Neural progenitor cell (in vitro differentiated cells): ENCODE measurements at regions not wholly inside any gene's neighbourhood (a gene's known extent, or its start where the extent isn't known, plus 50 kb on each side); places are given as distances from the start of the nearest gene placed in this dataset.
A peak's percentile ranks its signal among the peaks of the same experiment; 100 is the strongest.
"Not testable (repeated sequence)": the region's sequence is repeated elsewhere in the genome, so short reads cannot be mapped to it uniquely, and the experiment has no call there.

Experiments used
- DNase-seq: peaks from one replicate; pipeline ENCODE4 v3.0.0-alpha.2; 2016; ENCODE audit warnings: low spot score
- H2AFZ ChIP-seq: fragments of 200-600 bp; sonication (generic); replicated peaks from 2 replicates; pipeline ENCODE4 v1.6.1; 2016; ENCODE audit warnings: antibody characterized with exemption
- H3F3A ChIP-seq: fragments of 200-600 bp; sonication (generic); 2 replicates; pipeline ENCODE4 v1.6.1; 2016; ENCODE audit warnings: antibody characterized with exemption, low read depth
- H3K27ac ChIP-seq: fragments of 200-600 bp; sonication (generic); 2 replicates; pipeline ENCODE4 v1.5.1; 2016; ENCODE audit warnings: mild to moderate bottlenecking
- H3K27me3 ChIP-seq: fragments of 200-600 bp; sonication (generic); 2 replicates; pipeline ENCODE4 v1.6.1; 2016; ENCODE audit warnings: mild to moderate bottlenecking, moderate library complexity
- H3K36me3 ChIP-seq: fragments of 200-600 bp; sonication (generic); 2 replicates; pipeline ENCODE4 v1.5.1; 2016
- H3K4me1 ChIP-seq: fragments of 200-600 bp; sonication (generic); 2 replicates; pipeline ENCODE4 v1.6.1; 2016; ENCODE audit warnings: mixed run types
- H3K4me2 ChIP-seq: fragments of 200-600 bp; sonication (generic); 2 replicates; pipeline ENCODE4 v1.6.1; 2016
- H3K4me3 ChIP-seq: fragments of 200-600 bp; sonication (generic); 2 replicates; pipeline ENCODE4 v1.5.1; 2016
- H3K79me2 ChIP-seq: fragments of 200-600 bp; sonication (generic); 2 replicates; pipeline ENCODE4 v1.6.1; 2016; ENCODE audit warnings: low read depth
- H3K9ac ChIP-seq: fragments of 200-600 bp; sonication (generic); 2 replicates; pipeline ENCODE4 v1.6.1; 2016
- H3K9me3 ChIP-seq: fragments of 200-600 bp; sonication (generic); 2 replicates; pipeline ENCODE4 v1.5.1; 2016; ENCODE audit warnings: low read depth
- H4K20me1 ChIP-seq: fragments of 200-600 bp; sonication (generic); 2 replicates; pipeline ENCODE4 v1.6.1; 2016; ENCODE audit warnings: low read depth
- H3K27ac Mint-ChIP-seq: 3 replicates; pipeline ENCODE4 v1.8.0; 2021; ENCODE audit warnings: mixed read lengths
- H3K27me3 Mint-ChIP-seq: 2 replicates; pipeline ENCODE4 v1.8.0; 2022; ENCODE audit warnings: low read depth, mild to moderate bottlenecking, inconsistent platforms, moderate library complexity, mixed read lengths; ENCODE audit not compliant: insufficient read depth
- H3K36me3 Mint-ChIP-seq: 3 replicates; pipeline ENCODE4 v1.8.0; 2021; ENCODE audit warnings: mixed read lengths
- H3K4me1 Mint-ChIP-seq: 3 replicates; pipeline ENCODE4 v1.8.0; 2021; ENCODE audit warnings: mixed read lengths
- H3K4me3 Mint-ChIP-seq: 3 replicates; pipeline ENCODE4 v1.8.0; 2021; ENCODE audit warnings: mild to moderate bottlenecking, moderate library complexity, mixed read lengths
- H3K9me3 Mint-ChIP-seq: 3 replicates; pipeline ENCODE4 v1.8.0; 2020; ENCODE audit warnings: mixed read lengths
- CTCF ChIP-seq: fragments of 200-600 bp; sonication (generic); IDR thresholded peaks from 2 replicates; pipeline ENCODE4 v1.5.1; 2017; ENCODE audit warnings: antibody characterized with exemption, mild to moderate bottlenecking
- EZH2 ChIP-seq: fragments of 200-600 bp; sonication (generic); IDR thresholded peaks from 2 replicates; pipeline ENCODE4 v1.6.1; 2017; ENCODE audit warnings: antibody characterized with exemption, mild to moderate bottlenecking, moderate library complexity
- EZH2phosphoT487 ChIP-seq: fragments of 200-600 bp; sonication (generic); IDR thresholded peaks from 2 replicates; pipeline ENCODE4 v1.6.1; 2017; ENCODE audit warnings: antibody characterized with exemption

GRCh38 chr7:93799750-93800357 is 90.7 kb downstream of the TFPI2 start:
- peaks cover 12% of the 10 kb centered on the region for H3K9me3 Mint-ChIP-seq
- H3K4me3 Mint-ChIP-seq: no peak overlapping the region
- Histone ChIP-seq H3K4me3 (no peak overlapping the region), H3K27ac (no peak overlapping the region), H3K27me3 (no peaks in the 10 kb centered on the region), H3K36me3 (no peaks in the 10 kb centered on the region), H4K20me1 (no peaks in the 10 kb centered on the region), H3K9me3 (peaks cover 4% of the 10 kb centered on the region), H3F3A (no peaks in the 10 kb centered on the region), H3K79me2 (no peaks in the 10 kb centered on the region), H3K9ac (no peak overlapping the region), H3K4me2 (no peak overlapping the region), H2AFZ (no peak overlapping the region), H3K4me1 (no peaks in the 10 kb centered on the region)
- H3K4me1 Mint-ChIP-seq: no peaks in the 10 kb centered on the region
- DNase-seq: peak; percentile 13
- TF ChIP-seq EZH2phosphoT487 (no peak), CTCF (peak; percentile 67)
- H3K27me3 Mint-ChIP-seq: peaks cover 2% of the 10 kb centered on the region
- no peak overlapping the region for H3K27ac Mint-ChIP-seq
- H3K36me3 Mint-ChIP-seq: peaks cover 2% of the 10 kb centered on the region

- H3F3A ChIP-seq, H3K4me1 Mint-ChIP-seq, H3K9me3 Mint-ChIP-seq, H3K9ac ChIP-seq, H4K20me1 ChIP-seq, H3K4me2 ChIP-seq, H3K27ac ChIP-seq, H3K36me3 ChIP-seq, H3K36me3 Mint-ChIP-seq, H3K9me3 ChIP-seq, DNase-seq, H3K27me3 ChIP-seq, H3K27ac Mint-ChIP-seq, H3K27me3 Mint-ChIP-seq, H3K79me2 ChIP-seq, H2AFZ ChIP-seq, H3K4me3 ChIP-seq, H3K4me1 ChIP-seq, H3K4me3 Mint-ChIP-seq: not testable (repeated sequence)
These were observed 97.4 kb downstream of the TFPI2 start for GRCh38 chr7:93793084-93793697.

GRCh38 chr7:93779115-93779514 is 111.4 kb downstream of the TFPI2 start:
- H3K4me3 ChIP-seq: no peak overlapping the region
- H3K36me3 Mint-ChIP-seq: no peaks in the 10 kb centered on the region
- no peaks in the 10 kb centered on the region for H3K27me3 ChIP-seq
- H3K27ac ChIP-seq: no peak overlapping the region
- DNase-seq: no peak
- no peaks in the 10 kb centered on the region for H3K27me3 Mint-ChIP-seq
- TF ChIP-seq CTCF (no peak), EZH2phosphoT487 (no peak), EZH2 (no peak)
- H3K4me2 ChIP-seq: no peak overlapping the region
- no peaks in the 10 kb centered on the region for H3K4me1 ChIP-seq
- no peak overlapping the region for H3K27ac Mint-ChIP-seq
- no peak overlapping the region for H3K9ac ChIP-seq
- no peaks in the 10 kb centered on the region for H3K79me2 ChIP-seq
- H3K4me1 Mint-ChIP-seq: no peaks in the 10 kb centered on the region
- H4K20me1 ChIP-seq: no peaks in the 10 kb centered on the region
- H3K4me3 Mint-ChIP-seq: no peak overlapping the region
- no peaks in the 10 kb centered on the region for H3K9me3 Mint-ChIP-seq
- no peaks in the 10 kb centered on the region for H3K36me3 ChIP-seq
- no peaks in the 10 kb centered on the region for H3F3A ChIP-seq
- H2AFZ ChIP-seq: no peak overlapping the region
- H3K9me3 ChIP-seq: no peaks in the 10 kb centered on the region

- TF ChIP-seq CTCF (no peak), EZH2 (no peak), EZH2phosphoT487 (no peak)
These were observed 112.2 kb downstream of the TFPI2 start for GRCh38 chr7:93778384-93778783.

More at GRCh38 chr7:93778384-93778783, 112.2 kb downstream of the TFPI2 start:
- H3K9me3 ChIP-seq: no peaks in the 10 kb centered on the region
- H3K27me3 ChIP-seq: no peaks in the 10 kb centered on the region
- H4K20me1 ChIP-seq: no peaks in the 10 kb centered on the region
- H3K4me1 ChIP-seq: no peaks in the 10 kb centered on the region
- no peak overlapping the region for H3K9ac ChIP-seq
- no peaks in the 10 kb centered on the region for H3K36me3 Mint-ChIP-seq
- no peaks in the 10 kb centered on the region for H3F3A ChIP-seq
- H3K4me3 Mint-ChIP-seq: no peak overlapping the region
- no peak overlapping the region for H3K27ac ChIP-seq
- DNase-seq: no peak
- H2AFZ ChIP-seq: no peak overlapping the region
- H3K27ac Mint-ChIP-seq: no peak overlapping the region
- no peak overlapping the region for H3K4me3 ChIP-seq
- H3K36me3 ChIP-seq: no peaks in the 10 kb centered on the region
- H3K79me2 ChIP-seq: no peaks in the 10 kb centered on the region
- H3K27me3 Mint-ChIP-seq: no peaks in the 10 kb centered on the region
- no peaks in the 10 kb centered on the region for H3K4me1 Mint-ChIP-seq
- H3K9me3 Mint-ChIP-seq: no peaks in the 10 kb centered on the region
- H3K4me2 ChIP-seq: no peak overlapping the region
